HG03457 (cell line): ENCODE measurements at regions not wholly inside any gene's neighbourhood (a gene's known extent, or its start where the extent isn't known, plus 50 kb on each side); places are given as distances from the start of the nearest gene placed in this dataset.

Source experiments
- ATAC-seq: cut with Tn5 transposase; IDR thresholded peaks from one replicate; pipeline ENCODE4 v1.9.1; 2021; ENCODE audit warnings: moderate number of reproducible peaks; ENCODE audit not compliant: unreplicated experiment

GRCh38 chr2:3101016-3101942 lies 276.3 kb downstream of the EIPR1 start:
- ATAC-seq, result no peak

GRCh38 chr2:3100386-3100785 lies 277.2 kb downstream of the EIPR1 start:
- no peak for ATAC-seq

DNA sequence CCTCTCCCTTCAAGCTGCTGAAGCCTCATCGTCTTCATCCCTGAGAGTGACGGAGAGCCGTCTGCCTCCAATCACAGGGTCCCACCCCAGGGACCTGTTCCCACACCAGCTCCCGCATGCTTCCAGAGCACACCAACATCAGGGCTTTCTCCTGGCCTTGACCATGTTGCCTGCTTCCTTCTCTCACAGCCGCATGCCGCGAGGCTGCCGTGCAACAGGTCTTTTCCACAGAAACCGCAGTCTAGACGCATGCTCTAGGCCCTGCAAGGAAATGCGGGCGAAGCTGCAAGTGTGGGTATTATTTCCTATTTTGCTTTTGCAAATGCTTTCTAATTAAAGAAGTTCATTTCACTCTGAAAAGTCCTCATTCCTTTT lies 277.8 kb downstream of the EIPR1 start:
- no peak for ATAC-seq

GRCh38 chr2:3099145-3099859 lies 278.3 kb downstream of the EIPR1 start:
- no peak for ATAC-seq

DNA sequence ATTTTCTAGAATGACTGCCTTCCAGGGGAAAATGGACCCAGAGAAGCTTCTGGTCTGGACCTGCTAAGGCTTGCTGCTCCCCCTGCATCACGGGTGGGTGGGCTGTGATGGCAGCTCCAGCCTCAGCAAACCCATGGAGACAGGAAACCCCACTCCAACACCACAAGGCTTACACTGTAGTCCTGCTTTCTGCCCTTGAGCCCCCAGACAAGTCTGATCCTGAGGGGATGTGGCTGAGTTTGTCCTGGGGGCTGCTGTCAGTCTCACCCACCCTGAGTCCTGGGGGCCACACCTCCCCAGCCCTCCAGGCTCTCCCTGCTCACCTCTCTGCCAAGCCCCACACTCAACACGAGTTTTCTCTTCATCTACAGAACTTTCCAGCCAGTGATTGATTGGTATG lies 279.4 kb downstream of the EIPR1 start:
- ATAC-seq, result no peak

DNA sequence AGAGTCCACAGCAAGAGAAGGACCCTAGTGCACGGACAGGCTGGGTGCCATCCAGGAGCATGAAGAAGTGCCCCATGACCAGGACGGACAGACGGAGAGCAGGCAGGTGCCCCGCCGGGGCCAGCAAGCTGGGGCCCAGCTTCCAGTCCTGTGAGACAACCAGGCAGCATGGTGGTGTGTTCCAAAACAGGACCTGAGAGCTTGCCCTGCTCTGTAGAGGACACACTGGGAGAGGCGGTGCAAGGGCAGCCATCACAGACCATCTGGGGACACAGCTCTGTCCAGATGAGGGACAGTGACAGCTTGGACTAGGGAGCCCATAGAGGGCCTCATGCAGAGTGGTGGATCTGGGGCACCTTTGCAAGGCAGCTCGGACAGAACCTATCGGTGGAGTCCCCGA lies 279.8 kb downstream of the EIPR1 start:
- no peak for ATAC-seq

DNA sequence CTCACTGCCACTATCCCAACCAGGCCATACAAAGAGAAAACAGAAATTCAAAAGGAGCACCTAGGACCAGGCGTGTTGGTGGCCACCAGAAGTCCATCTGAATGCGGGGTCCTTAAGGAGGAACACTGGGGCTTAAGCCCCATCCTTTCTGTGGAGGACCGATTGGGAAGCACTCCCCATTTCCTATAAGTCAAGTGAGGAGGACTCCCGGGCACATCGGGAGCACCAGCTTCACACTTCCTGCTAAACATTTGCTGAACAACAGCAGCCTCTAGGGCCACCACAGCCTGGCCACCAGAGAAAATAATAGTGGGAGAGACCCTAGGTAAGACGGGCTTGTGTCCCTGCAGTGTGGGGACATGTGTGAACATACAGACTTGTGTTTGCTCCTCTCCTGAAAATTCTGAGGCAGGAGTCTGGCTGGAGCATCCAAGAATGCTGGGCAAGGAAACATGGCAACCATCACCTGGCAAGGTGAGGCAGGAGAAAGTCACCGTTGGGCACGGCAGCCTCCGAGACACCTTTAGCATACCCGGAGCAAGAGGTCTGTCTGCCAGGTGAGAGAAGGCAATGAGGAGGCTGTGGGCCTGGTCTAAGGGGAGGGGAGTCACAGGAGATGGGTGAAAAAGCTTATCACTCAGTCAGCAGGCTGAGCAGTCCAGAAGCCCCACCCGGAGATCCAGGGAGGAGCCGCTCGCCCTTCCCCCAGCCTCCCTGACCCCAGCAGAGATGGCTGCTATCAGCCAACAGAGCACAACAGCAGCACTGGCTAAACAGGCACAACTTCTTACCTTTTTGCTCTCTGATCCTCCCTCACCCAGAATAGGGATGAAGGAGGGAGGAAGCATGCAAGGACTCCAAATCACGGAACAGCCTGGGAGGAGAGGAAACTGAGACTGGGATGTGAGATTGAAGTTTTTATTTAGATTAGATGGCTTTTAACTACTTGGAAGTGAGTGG lies 282.3 kb downstream of the EIPR1 start:
- no peak for ATAC-seq

DNA sequence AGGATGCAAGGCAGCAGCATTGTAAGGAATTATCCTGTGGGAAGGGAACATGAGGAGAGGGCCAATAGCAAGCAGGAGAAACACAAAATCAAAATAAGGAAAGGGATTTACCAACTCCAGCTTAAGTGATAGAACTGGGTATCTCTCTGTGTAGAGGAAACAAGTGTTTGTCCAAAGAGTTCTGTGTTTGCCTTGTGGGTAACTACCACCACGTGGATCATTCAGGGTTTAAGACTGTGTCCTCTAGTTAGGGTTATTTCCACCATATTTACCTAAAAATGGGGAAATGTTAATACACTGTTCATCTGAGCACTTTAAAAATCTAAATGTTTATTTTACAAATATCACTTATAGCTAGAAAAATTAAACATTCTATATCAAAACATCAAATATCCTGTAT lies 283.3 kb downstream of the EIPR1 start:
- no peak for ATAC-seq

DNA sequence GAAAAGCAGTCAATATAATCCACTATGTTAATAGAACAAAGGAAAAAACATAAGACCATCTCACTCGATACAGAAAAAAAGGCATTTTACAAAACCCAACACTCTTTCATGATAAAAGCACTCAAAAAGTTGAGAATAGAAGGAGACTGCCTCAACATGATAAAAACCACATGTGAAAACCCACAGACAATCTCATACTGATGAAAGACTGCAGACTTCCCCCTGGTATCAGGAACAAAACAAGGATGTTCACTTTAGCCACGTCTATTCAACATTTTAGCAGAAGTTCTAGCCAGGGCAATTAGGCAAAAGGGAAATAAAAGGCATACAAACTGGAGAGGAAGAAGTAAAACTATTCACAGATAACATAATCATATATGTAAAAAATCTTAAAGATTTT lies 285.9 kb downstream of the EIPR1 start:
- no peak for ATAC-seq

GRCh38 chr2:3082705-3083104 lies 294.9 kb downstream of the EIPR1 start:
- no peak for ATAC-seq

- ATAC-seq, result no peak
These were observed 297.4 kb downstream of the EIPR1 start for GRCh38 chr2:3079959-3080948.

- no peak for ATAC-seq
These were observed 298.2 kb downstream of the EIPR1 start for GRCh38 chr2:3079466-3079865.

GRCh38 chr2:3078684-3079083 lies 298.9 kb downstream of the EIPR1 start:
- ATAC-seq, result no peak

- no peak for ATAC-seq
These were observed 300.6 kb downstream of the EIPR1 start for GRCh38 chr2:3076848-3077642.

DNA sequence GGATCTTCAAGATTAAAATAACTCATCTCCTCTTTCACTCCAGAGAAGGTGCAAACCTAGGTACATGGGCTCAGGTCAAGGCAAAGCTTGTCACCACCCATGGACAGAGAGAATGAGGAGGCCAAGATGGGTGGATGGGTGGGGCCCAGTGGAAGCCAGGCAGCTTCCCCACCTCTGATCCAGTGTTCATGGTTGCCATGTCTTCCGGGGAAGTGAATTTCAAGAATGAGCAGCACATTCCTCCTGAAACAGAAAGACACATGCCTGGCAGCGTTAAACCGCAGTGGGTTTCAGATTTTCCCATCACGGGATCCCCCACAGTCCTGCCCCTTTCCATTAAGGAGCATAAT lies 301.7 kb downstream of the EIPR1 start:
- no peak for ATAC-seq

DNA sequence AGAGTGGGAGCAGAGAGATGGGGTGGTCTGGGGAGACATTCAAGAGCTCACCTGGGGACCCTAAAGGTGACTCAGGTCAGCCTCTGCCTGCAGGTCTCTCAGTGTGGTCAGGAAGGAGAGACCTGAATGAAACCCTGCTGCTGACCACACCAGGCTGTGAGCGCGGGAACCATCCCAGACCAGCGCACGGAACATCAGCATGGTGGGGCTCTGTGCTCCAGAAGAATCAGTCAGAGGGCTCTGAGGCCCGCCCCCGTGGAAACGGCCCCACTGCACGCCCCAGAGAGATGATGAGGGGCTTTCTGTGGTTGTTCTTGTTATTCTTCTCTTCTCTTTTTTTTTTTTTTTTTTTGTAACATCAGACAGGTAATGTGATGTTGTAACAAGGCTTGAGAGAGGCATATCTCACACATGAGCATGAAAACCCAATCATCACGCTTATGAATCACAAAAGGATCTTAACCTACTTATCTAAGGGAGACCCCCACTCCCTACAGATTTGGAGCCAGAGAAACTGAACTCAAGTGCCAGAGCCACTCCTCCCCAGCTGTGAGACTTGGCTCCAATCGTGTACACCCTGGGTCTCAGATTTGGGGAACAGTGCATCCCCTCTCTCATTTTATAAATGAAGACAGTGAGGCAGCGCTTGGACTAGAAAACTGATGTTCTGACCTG lies 302.2 kb downstream of the EIPR1 start:
- ATAC-seq, result no peak

- no peak for ATAC-seq
These were observed 303.9 kb downstream of the EIPR1 start for GRCh38 chr2:3073704-3074103.

- no peak for ATAC-seq
These were observed 304.5 kb downstream of the EIPR1 start for GRCh38 chr2:3073041-3073595.
